GM18517 (cell line): ENCODE measurements at regions not wholly inside any gene's neighbourhood (a gene's known extent, or its start where the extent isn't known, plus 50 kb on each side); places are given as distances from the start of the nearest gene placed in this dataset.

Experiments used
- ATAC-seq: cut with Tn5 transposase; IDR thresholded peaks from one replicate; pipeline ENCODE4 v1.9.1; 2021; ENCODE audit warnings: mild to moderate bottlenecking, moderate library complexity; ENCODE audit not compliant: unreplicated experiment

- no peak for ATAC-seq
These were observed 136.8 kb downstream of the OLIG3 start for GRCh38 chr6:137357263-137357947.

GRCh38 chr6:137353842-137354397, 134.7 kb upstream of the IFNGR1 start:
- no peak for ATAC-seq

DNA sequence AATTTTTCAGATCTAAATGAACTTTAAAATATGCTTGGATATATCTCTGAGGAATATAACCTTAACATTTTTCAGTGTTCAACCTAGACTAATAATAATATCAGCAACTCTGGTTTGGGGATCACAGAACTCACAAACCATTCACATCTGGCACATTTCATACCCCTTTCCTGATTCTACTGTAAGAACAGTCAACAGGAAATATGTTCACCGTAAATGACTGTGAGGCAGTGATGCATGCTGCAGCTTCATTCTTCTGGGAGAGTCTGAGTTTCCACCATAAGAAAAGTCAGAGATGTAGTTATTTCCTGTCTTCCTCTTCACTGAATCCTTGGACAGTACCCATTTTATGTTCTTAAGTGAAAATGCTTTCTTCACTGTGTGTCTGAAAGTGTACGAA, 134.2 kb upstream of the IFNGR1 start:
- no peak for ATAC-seq

- no peak for ATAC-seq
These were observed 133.7 kb upstream of the IFNGR1 start for GRCh38 chr6:137352859-137353258.

DNA sequence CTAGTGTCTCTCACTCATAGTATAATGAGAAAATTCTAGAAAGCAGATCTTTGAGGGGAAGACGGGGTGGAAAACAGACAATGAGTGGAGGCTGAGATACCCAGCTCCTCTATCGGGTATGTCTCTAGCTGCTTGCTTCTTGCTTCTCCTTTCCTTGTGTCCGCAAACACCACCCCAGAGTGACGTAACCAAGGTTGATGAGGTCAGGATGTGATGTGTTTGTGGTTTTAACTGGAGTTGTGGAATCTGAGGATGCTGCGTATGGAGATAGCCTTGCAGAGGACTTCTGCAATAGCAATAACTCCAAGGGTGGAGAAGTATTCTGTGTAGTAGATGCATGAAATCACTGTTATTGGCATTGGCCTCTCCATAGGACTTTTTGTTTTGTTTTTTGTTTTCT, 132.7 kb upstream of the IFNGR1 start:
- no peak for ATAC-seq

DNA sequence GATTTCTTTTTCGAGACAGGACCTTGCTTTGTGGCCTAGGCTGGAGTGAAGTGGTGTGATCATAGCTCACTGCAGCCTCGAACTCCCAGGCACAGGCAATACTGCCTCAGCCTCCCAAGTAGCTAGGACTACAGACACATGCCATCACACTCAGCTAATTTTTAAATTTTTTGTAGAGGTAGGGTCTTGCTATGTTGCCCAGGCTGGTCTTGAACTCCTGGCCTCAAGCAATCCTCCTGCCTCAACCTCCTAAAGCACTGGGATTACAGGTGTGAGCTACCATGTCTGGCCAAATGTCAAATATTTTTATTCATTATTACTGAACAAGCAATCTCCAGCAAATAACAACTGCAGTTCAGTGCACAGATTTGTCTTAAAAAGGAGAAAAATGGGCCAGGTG, 131.7 kb upstream of the IFNGR1 start:
- no peak for ATAC-seq

DNA sequence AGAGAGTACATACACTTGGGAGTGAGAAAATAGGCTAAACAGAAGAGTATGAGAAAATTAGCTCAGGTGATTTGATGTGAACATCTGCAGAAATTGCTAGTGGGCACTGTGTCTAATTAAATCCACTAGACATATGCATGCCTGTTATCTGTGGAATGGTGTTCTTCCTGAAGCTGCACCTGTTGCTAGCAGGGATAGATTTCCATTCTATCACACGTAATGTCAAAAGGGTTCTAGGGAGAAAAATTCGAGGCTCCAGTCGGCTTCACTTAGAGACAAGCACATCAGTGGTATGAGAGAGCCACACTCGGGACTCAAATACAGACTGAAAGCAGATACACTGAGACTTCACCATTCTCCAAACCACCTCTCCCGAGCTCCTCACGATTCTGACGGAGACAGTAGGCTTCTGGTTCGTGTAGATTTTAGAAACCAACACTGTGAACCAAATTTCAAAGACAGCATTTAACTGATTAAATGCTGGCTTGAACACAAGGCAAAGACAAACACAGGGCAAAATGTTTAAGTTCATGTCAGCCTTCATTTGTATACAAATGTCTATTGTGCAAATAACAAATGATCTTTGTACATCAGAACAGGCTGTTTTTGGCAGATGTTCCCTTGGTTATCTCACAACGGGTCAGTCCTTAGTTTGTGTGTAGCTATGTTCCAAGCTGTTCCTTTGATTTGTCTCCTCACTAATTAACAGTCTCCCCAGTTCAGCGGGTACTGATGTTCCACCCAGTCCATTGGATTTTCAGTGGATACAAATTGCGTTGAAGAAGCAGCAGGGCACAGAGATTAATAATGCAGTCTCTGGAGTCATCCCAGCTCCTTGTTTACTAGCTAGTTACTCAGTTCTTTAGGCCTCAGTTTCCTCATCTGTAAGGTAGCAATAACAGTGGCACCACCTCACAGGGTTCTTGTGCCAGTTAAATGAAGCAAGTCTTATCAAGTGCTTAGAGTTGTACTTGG, 131.0 kb upstream of the IFNGR1 start:
- ATAC-seq, result no peak

DNA sequence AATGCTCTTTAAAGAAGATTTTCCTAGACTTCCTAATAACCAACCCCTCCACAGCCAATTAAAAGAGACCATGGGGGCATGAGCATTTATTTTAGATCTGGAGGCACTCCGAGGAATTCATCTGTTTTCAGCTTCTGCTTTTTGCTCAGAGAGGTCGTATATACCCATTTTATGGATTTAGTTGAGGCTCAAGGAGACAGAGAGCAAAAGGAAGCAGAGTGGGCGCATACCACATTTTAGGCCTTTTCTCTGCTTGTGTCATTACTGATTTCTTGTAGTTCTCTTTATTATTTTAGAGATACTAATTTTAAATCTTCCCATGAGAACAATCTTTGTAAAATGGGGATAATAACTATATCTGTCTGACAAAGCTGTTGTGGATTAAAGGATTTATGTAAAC, 129.6 kb upstream of the IFNGR1 start:
- ATAC-seq, result no peak

DNA sequence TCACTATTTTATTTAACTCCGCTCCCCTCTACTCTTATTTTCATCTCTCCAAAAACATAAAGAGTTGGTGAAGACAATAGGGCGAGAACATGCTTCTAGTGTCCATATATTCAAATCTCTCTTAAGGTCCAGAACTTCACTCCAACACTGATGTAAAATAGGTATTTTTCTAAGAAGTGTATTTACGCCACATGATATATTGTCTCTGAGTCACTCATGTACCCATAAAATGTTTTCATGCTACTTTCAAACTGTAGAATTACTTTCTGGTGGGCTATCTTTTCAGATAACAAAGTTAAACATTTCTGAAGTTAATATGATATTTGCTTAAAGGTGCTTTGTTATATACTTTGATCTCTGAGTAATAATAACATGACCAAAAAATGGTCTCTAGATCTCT, 124.1 kb upstream of the IFNGR1 start:
- no peak for ATAC-seq

DNA sequence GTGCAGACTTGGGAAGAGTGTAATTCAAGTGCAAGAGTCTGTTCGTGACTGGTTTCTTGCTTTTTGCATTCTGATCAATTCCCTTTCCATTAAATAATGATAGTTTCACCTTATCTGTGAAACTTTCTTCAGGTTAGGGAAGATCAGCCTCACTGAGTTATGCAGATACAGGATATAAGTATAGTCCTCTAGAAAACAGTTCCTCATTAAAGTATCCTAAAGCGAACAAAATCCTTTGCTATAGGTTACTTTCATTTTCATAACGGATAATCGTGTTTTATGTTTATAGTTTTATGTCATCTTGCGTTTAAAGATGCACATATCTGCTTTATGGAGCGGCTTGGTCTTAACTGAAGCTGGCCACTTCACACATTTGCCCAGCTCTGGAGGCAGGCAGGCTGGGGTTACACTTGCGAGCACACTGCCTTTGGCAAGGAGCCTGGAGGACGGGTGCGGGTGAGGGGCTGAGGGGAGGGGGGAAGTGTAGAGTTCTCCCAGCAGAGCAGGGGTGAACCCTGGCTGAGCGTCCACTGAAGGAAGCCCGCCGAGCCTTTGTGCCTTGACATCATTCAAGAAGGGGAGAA, 123.5 kb upstream of the IFNGR1 start:
- ATAC-seq, result no peak

GRCh38 chr6:137341681-137342195, 122.6 kb upstream of the IFNGR1 start:
- no peak for ATAC-seq

GRCh38 chr6:137339929-137340559, 120.9 kb upstream of the IFNGR1 start:
- ATAC-seq, result no peak

GRCh38 chr6:137334884-137335283, 115.7 kb upstream of the IFNGR1 start:
- ATAC-seq, result no peak

DNA sequence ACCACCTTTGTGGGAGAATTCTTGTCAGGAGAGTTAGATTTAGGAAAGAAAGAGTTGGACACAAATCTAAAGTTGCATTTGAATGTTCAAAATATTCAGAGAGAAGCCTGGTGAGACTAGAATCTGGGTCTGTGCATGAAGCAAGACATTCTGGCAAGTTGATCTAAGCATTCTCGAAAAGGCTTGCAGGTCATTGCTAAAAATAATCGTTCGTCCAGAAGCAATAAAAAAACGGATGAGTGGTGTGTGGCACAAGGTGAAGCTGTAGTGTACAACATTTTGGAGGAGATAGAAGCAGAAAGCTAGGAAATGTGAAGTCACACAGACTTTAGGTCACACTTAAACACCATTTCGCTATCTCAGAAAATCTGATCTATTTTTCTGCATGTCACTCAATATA, 114.9 kb upstream of the IFNGR1 start:
- no peak for ATAC-seq

- ATAC-seq, result no peak
These were observed 113.6 kb upstream of the IFNGR1 start for GRCh38 chr6:137332637-137333280.

- no peak for ATAC-seq
These were observed 104.7 kb upstream of the IFNGR1 start for GRCh38 chr6:137323860-137324259.

DNA sequence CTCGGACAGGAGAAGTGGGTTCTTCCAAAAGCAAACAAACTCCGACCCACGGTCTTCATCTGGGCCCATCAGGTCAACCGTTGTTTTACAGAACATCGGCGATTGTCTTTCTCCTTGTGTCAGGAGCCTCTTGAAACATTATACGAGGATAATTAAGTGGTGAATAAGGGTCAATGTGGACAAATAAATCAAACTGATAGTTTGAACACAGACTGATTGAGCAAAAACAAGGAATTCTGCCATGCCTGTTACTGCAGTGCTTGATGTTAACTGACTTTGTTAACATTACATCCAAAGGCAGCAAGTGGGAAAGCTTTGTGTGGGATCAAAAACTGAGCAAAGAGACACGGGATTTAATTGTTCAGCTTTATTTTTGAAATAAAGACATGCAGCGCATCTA, 101.1 kb upstream of the IFNGR1 start:
- ATAC-seq, result no peak

- ATAC-seq, result no peak
These were observed 97.4 kb upstream of the IFNGR1 start for GRCh38 chr6:137316626-137317025.

DNA sequence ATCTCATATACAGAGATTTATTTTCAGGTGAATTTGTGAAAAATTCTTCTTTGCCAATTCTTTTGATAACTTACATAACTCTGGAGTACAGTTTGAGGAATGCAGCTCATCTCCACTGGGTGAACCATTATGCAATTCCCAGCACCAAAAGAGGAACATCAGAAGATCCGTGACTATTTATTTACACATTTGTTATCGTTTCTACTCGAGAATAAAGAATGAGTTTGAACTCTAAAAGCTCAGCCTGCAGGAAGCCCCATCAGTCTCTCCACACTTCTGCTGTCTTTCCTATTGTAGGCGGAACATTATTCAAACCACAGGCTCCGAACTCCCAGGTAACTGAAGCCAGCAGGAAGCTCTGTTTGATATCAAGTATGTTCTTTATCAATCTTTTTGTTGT, 95.9 kb upstream of the IFNGR1 start:
- no peak for ATAC-seq
